Thymus (tissue), 11 donors: ENCODE measurements at regions not wholly inside any gene's neighbourhood (a gene's known extent, or its start where the extent isn't known, plus 50 kb on each side); places are given as distances from the start of the nearest gene placed in this dataset.
"Not testable (repeated sequence)": the region's sequence is repeated elsewhere in the genome, so short reads cannot be mapped to it uniquely, and the experiment has no call there.

Experiments used
- DNase-seq, 9 donors: peaks; one replicate each; pipeline ENCODE4 v3.0.0-alpha.2; 2013; ENCODE audit warnings: low spot score in 9 of 9, low read depth in 6 of 9, missing footprints in 1 of 9
- H3K27ac ChIP-seq, 2 donors: one replicate each; pipeline ENCODE4 v1.5.1; 2013; ENCODE audit warnings: control low read depth in 1 of 2, low read depth in 1 of 2, low read length in 1 of 2, mild to moderate bottlenecking in 1 of 2, moderate library complexity in 1 of 2
- H3K27me3 ChIP-seq, 2 donors: one replicate each; pipeline ENCODE4 v1.5.1; 2013; ENCODE audit warnings: low read length in 1 of 2; ENCODE audit not compliant: control insufficient read depth in 2 of 2, insufficient read depth in 1 of 2
- H3K36me3 ChIP-seq, 2 donors: one replicate each; pipeline ENCODE4 v1.5.1; 2013; ENCODE audit warnings: low read length in 1 of 2, mild to moderate bottlenecking in 1 of 2, moderate library complexity in 1 of 2; ENCODE audit not compliant: control insufficient read depth in 2 of 2, insufficient read depth in 2 of 2
- H3K4me1 ChIP-seq, 2 donors: one replicate each; pipeline ENCODE4 v1.5.1; 2013; ENCODE audit warnings: low read length in 2 of 2; ENCODE audit not compliant: control insufficient read depth in 2 of 2, insufficient read depth in 2 of 2
- H3K4me3 ChIP-seq, 2 donors: one replicate each; pipeline ENCODE4 v1.5.1; 2013; ENCODE audit warnings: low read length in 2 of 2, control low read depth in 1 of 2, mild to moderate bottlenecking in 1 of 2
- H3K9me3 ChIP-seq, 2 donors: one replicate each; pipeline ENCODE4 v1.5.1; 2013; ENCODE audit warnings: low read length in 1 of 2, mild to moderate bottlenecking in 1 of 2; ENCODE audit not compliant: control insufficient read depth in 2 of 2, insufficient read depth in 1 of 2
- WGBS: extraction: QIAGEN DNeasy Blood & Tissue Kit; methylation state at CpG from one replicate; pipeline ENCODE4 v1.1.7; 2013; 5-methylcytosine and 5-hydroxymethylcytosine counted together
- donor health status: healthy.

DNA sequence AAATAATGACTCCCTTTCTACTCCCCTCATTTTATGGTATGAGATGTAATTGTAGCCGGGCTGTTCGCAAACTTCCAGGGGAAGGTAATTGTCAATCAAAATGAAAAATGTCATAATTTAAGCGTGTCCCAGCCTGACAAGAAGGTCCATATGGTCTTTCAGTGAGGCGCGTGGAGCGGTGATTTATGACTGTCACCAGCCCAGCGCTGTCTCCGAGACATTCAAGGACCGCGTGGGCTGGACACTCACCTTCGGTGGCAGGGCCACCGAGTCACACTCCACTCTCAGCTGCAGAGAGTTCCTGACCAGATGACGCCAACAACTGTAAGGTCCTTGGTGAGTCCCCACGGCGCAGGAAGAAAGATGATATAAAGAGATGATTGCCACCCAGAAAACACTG, 157.7 kb upstream of the TNRC6C start:
- Histone ChIP-seq H3K4me1 (peaks cover 0 to 19% of the 10 kb centered on the region in 2 donors), H3K36me3 (no peaks in the 10 kb centered on the region), H3K27me3 (peaks cover 0 to 24% of the 10 kb centered on the region in 2 donors), H3K27ac (no peak overlapping the region), H3K9me3 (no peaks in the 10 kb centered on the region), H3K4me3 (no peak overlapping the region)
- DNase-seq, result no peak
- WGBS, result 91% methylated on average over 15 of the region's 15 CpGs

DNA sequence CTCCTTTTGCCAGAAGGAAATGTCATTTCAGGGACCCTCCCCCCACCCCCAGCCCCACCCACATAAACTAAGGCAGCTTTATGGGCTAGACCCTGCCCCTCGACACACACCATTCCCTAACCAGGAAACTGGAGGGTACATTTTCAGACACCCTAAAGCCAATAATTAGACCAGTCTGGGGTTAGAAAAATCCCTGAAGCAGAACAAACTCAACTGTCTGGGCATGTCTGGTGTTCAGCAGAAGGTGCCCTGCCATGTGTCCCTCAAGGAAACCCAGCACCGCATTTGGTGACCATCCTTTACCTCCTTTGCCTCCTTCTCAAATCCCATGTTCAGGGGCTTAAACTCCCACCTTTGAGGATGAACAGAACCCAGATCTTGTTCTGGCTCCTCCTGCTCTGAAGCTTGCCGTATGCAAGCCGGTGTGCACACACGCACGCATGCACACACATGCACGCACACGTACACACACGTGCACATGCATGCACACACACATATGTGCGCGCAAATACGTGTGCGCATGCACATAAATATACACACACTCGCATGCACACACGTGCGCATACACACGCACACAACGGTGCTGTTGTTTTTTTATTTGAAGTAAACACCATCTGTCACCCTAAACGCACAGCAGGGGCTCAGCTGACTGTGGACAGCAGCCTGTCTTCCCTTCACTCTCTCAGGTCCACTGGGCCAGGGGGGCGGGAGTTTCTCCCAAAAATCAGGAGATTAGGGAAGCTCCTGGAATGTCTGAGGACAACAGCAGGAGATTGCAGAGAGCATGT, 156.8 kb upstream of the TNRC6C start:
- no peak overlapping the region for H3K4me3 ChIP-seq
- no peaks in the 10 kb centered on the region for H3K36me3 ChIP-seq
- H3K9me3 ChIP-seq, result no peaks in the 10 kb centered on the region
- WGBS, result 92% methylated on average over 20 of the region's 20 CpGs
- DNase-seq, result no peak
- H3K4me1 ChIP-seq, result peaks cover 0 to 19% of the 10 kb centered on the region in 2 donors
- H3K27me3 ChIP-seq, result peaks cover 0 to 24% of the 10 kb centered on the region in 2 donors
- H3K27ac ChIP-seq, result no peak overlapping the region

DNA sequence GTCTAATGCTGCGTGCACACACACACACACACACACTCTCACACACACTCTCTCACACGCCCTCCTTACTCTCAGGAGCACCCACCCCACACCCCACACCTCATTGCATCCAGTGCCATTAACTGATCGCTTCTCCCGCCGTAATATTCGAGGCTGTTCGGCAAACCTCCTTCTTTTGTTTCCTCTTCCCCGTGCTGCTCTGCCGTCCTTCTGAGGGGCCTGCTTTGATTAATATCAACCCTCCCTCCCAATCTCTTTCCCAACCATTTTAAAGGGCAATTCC, 156.2 kb upstream of the TNRC6C start:
- DNase-seq, result no peak
- WGBS, result 42% methylated on average over 9 of the region's 9 CpGs
- Histone ChIP-seq H3K4me3 (no peak overlapping the region), H3K36me3 (no peaks in the 10 kb centered on the region), H3K27me3 (peaks cover 0 to 28% of the 10 kb centered on the region in 2 donors), H3K27ac (no peak overlapping the region), H3K4me1 (peaks cover 0 to 19% of the 10 kb centered on the region in 2 donors), H3K9me3 (no peaks in the 10 kb centered on the region)

DNA sequence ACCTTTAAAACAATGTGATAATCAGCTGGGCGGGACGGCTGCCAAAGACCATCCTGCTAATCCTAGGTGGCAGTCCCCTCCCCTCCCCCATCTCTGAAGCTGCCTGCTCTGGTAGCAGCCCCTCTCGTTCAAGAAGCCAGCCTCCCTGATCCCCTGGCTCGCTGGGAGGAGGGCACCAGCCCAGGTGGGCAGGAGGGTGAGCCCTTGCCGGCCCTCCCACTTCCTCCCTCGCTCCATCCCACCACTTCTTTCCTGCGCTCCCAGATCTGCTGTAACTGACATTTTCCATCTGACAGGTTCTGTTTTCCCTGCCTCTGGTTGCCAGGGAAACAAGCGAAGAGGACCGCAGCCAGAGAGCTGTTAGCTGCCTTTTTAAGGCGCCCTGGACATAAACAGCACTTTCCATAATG, 155.7 kb upstream of the TNRC6C start:
- 32% methylated on average over 10 of the region's 10 CpGs for WGBS
- H3K27ac ChIP-seq, result no peak overlapping the region
- no peaks in the 10 kb centered on the region for H3K36me3 ChIP-seq
- no peak overlapping the region for H3K4me3 ChIP-seq
- H3K27me3 ChIP-seq, result peaks cover 0 to 28% of the 10 kb centered on the region in 2 donors
- DNase-seq, result no peak
- no peaks in the 10 kb centered on the region for H3K9me3 ChIP-seq
- H3K4me1 ChIP-seq, result peaks cover 0 to 19% of the 10 kb centered on the region in 2 donors

DNA sequence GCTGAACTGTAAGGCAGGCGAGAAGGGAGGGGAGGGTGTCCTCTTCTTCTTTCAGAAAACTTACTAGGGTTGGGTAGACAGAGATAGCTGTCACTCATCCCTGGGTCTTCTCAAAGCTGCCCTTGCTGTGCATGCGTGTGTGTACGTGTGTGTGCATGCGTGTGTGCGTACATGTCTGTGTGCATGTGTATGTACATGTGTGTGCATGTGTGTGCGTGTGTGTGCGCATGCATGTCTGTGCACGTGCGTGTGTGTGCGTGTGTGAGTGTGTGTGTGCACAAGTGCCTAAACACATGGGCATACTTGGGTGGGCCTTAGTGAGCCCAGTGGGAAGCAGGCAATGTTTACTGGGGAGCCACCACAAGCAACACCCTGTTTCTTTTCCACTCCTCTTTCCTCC, 154.8 kb upstream of the TNRC6C start:
- Histone ChIP-seq H3K27ac (no peak overlapping the region), H3K27me3 (peaks cover 0 to 28% of the 10 kb centered on the region in 2 donors), H3K9me3 (no peaks in the 10 kb centered on the region), H3K36me3 (no peaks in the 10 kb centered on the region), H3K4me1 (peaks cover 0 to 19% of the 10 kb centered on the region in 2 donors), H3K4me3 (no peak overlapping the region)
- DNase-seq, result no peak
- WGBS, result 97% methylated on average over 10 of the region's 10 CpGs

DNA sequence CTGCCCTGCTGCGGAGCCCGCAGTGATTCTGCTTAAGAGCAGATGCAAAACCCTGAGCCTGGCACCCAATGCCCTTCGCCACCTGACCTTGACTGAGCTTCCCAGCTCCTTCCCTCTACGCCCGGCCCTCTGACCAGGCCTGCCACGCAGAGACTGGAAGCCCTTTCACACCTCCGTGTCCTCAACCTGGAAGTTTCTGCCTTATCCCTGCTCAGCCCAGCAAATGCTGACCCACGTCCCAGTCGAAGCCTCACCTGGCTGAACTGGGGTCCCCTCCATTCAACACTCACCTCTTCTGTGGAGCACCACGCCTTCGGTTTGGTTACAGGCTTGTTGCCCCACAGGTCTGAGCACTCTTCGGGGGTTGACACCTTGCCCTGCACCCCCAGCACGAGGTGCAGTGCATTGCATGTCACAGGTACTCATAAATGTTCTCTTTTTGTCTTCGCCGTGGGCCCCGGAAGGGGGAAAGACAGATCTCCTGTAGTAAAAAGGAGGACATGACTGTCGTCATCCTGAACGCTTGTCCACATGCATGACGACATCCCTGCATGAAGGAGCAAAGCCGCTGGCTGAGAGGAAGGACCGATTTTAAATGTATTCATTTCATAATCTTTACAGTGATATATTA, 153.6 kb upstream of the TNRC6C start:
- Histone ChIP-seq H3K36me3 (no peaks in the 10 kb centered on the region), H3K27ac (no peak overlapping the region), H3K27me3 (peaks cover 0 to 28% of the 10 kb centered on the region in 2 donors), H3K9me3 (no peaks in the 10 kb centered on the region), H3K4me1 (peaks cover 0 to 19% of the 10 kb centered on the region in 2 donors), H3K4me3 (no peak overlapping the region)
- no peak for DNase-seq
- WGBS, result 96% methylated on average over 21 of the region's 21 CpGs

DNA sequence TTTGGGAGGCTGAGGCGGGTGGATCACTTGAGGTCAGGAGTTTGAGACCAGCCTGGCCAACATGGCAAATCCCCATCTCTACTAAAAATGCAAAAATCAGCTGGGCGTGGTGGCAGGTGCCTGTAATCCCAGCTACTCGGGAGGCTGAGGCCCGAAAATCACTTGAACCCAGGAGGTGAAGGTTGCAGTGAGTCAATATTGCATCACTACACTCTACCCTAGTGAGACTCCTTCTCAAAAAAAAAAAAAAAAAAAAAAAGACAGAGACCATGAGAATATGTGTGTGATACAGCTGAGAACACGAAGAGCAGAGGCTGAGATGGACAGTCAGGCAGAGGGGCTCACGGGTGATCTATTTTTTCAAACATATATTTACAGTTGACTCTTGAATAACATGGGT, 152.5 kb upstream of the TNRC6C start:
- H3K9me3 ChIP-seq, DNase-seq, H3K36me3 ChIP-seq, H3K4me3 ChIP-seq, H3K27ac ChIP-seq: not testable (repeated sequence)
- peaks cover 0 to 26% of the 10 kb centered on the region in 2 donors for H3K27me3 ChIP-seq
- WGBS, result 97% methylated on average over 6 of the region's 6 CpGs
- peaks cover 0 to 19% of the 10 kb centered on the region in 2 donors for H3K4me1 ChIP-seq

DNA sequence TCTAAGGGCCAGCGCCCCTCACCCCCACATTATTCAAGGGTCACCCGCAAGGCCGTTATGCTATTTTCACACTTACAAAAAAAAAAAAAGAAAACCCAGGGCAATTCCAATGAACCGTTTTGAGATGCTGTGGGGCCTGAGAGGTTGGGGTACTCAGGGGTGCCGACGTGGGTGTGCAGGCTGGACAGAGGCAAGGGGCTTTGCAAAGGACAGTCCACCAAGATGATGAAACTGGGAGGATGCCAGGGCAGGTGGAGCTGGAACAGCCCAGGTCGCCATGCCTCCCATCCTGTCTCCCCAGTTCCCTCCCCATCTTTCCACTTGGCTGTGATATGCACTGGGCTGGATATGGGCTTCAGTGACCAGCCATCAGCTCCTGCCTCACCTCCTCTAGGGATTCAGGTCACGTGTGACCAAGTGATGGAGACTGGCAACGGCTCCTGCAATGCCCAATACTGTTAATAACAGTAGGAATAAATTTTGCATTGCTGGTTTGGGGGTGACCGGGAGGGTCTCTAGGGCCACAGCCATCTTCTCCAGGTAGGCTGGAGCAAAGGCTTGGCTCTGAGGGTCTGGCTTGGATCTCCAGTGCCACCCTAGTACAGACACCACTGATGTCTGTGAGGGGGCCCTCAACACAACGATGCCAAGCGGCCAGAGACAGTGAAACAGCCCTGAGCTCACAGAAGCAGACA, 151.3 kb upstream of the TNRC6C start:
- Histone ChIP-seq H3K36me3 (no peaks in the 10 kb centered on the region), H3K4me3 (no peak overlapping the region), H3K27ac (no peak overlapping the region), H3K27me3 (peaks cover 0 to 19% of the 10 kb centered on the region in 2 donors), H3K9me3 (no peaks in the 10 kb centered on the region), H3K4me1 (peaks cover 0 to 12% of the 10 kb centered on the region in 2 donors)
- 96% methylated on average over 12 of the region's 12 CpGs for WGBS
- DNase-seq, result no peak

DNA sequence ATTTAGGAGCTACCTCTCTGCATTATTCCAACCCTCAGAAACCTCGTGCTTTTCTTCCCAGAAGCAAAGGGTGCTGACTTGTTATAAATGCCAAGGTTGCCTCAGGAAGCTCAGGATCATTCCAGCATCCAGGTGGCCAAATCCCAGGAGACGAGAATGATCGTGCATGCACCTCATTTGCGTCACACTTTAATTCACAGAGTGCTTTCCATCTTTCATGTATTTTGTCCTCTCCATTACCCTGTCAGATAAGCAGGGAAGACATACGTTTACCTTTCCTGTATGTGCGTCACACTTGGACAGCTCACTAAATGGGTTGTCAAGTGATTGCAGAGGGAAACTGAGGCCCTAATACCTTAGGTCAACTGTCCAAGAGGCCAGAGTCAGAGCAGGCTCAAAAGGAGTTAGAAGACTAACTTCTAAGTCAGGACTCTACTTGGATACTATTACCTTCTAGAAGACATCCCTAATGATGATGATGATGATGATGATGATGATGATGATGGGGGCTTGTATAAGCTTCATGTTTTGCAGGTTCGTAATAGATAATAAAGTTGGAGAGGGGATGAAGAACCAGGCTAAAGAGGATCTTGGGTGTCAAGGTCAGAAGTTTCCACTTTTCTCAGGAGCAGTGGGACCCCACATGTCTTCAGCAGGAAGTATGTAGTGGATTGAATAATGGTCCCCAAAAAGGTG, 150.6 kb upstream of the TNRC6C start:
- Histone ChIP-seq H3K4me1 (peaks cover 0 to 5% of the 10 kb centered on the region in 2 donors), H3K9me3 (no peaks in the 10 kb centered on the region), H3K36me3 (no peaks in the 10 kb centered on the region), H3K27me3 (peaks cover 0 to 12% of the 10 kb centered on the region in 2 donors), H3K4me3 (no peak overlapping the region), H3K27ac (no peak overlapping the region)
- WGBS, result 96% methylated on average over 7 of the region's 7 CpGs
- no peak for DNase-seq
